HT1080 (cell line): ENCODE measurements at regions not wholly inside any gene's neighbourhood (a gene's known extent, or its start where the extent isn't known, plus 50 kb on each side); places are given as distances from the start of the nearest gene placed in this dataset.

Experiments
- DNase-seq: peaks from one replicate; pipeline ENCODE4 v3.0.0-alpha.2; 2015; ENCODE audit warnings: low read depth

GRCh38 chr6:63371104-63371715 lies 51.4 kb upstream of the LGSN start:
- DNase-seq = no peak

GRCh38 chr6:63372951-63373533 lies 53.3 kb upstream of the LGSN start:
- no peak for DNase-seq

- no peak for DNase-seq
Observed at GRCh38 chr6:63389191-63389844, 69.5 kb upstream of the LGSN start.

GRCh38 chr6:63391203-63391970 lies 71.6 kb upstream of the LGSN start:
- no peak for DNase-seq

- DNase-seq = no peak
Observed at GRCh38 chr6:63392092-63392724, 72.4 kb upstream of the LGSN start.

- no peak for DNase-seq
Observed at GRCh38 chr6:63394656-63395308, 75.0 kb upstream of the LGSN start.

GRCh38 chr6:63395381-63395780 lies 75.6 kb upstream of the LGSN start:
- no peak for DNase-seq

- no peak for DNase-seq
Observed at GRCh38 chr6:63403725-63404124, 83.9 kb upstream of the LGSN start.

GRCh38 chr6:63410435-63411426 lies 90.9 kb upstream of the LGSN start:
- DNase-seq = no peak

GRCh38 chr6:63415286-63415685 lies 95.5 kb upstream of the LGSN start:
- no peak for DNase-seq

GRCh38 chr6:63418741-63419140 lies 99.0 kb upstream of the LGSN start:
- DNase-seq = no peak

GRCh38 chr6:63424636-63425035 lies 104.9 kb upstream of the LGSN start:
- no peak for DNase-seq

- DNase-seq = no peak
Observed at GRCh38 chr6:63425493-63425892, 105.7 kb upstream of the LGSN start.

- no peak for DNase-seq
Observed at GRCh38 chr6:63426844-63427243, 107.1 kb upstream of the LGSN start.

GRCh38 chr6:63427951-63428350 lies 108.2 kb upstream of the LGSN start:
- DNase-seq = no peak

- no peak for DNase-seq
Observed at GRCh38 chr6:63430985-63431519, 111.3 kb upstream of the LGSN start.

- DNase-seq = no peak
Observed at GRCh38 chr6:63434943-63435342, 115.2 kb upstream of the LGSN start.

GRCh38 chr6:63436356-63436755 lies 116.6 kb upstream of the LGSN start:
- no peak for DNase-seq

GRCh38 chr6:63437058-63437457 lies 117.3 kb upstream of the LGSN start:
- no peak for DNase-seq

GRCh38 chr6:63440057-63440456 lies 120.3 kb upstream of the LGSN start:
- DNase-seq = no peak
